Psoas muscle (tissue), 7 donors: ENCODE measurements at regions not wholly inside any gene's neighbourhood (a gene's known extent, or its start where the extent isn't known, plus 50 kb on each side); places are given as distances from the start of the nearest gene placed in this dataset.

Experiments
- ATAC-seq, 4 donors: fragments of 200-7000 bp; cut with Tn5 transposase; one replicate each; pipeline ENCODE4 v1.9.1; 2020; ENCODE audit warnings: moderate library complexity in 3 of 4, mild to moderate bottlenecking in 2 of 4
- DNase-seq, 2 donors: peaks; one replicate each; pipeline ENCODE4 v3.0.0-alpha.2; 2020
- H3K27ac ChIP-seq: fragments of 200-600 bp; one replicate; pipeline ENCODE4 v1.8.0; 2022
- H3K27me3 ChIP-seq, 3 donors: fragments of 200-600 bp in 1 of 3; one replicate each; pipeline versions ENCODE4 v1.6.1 to v1.8.0; 2013 to 2022; ENCODE audit warnings: low read length in 2 of 3, mild to moderate bottlenecking in 2 of 3, moderate library complexity in 1 of 3; ENCODE audit not compliant: insufficient read depth in 3 of 3
- H3K36me3 ChIP-seq, 2 donors: fragments of 200-600 bp in 1 of 2; one replicate each; pipeline versions ENCODE4 v1.6.1 to v1.8.0; 2013 to 2022; ENCODE audit warnings: low read depth in 1 of 2, mild to moderate bottlenecking in 1 of 2, moderate library complexity in 1 of 2; ENCODE audit not compliant: insufficient read depth in 1 of 2
- H3K4me1 ChIP-seq: fragments of 200-600 bp; one replicate; pipeline ENCODE4 v1.8.0; 2022
- H3K4me3 ChIP-seq: fragments of 200-600 bp; one replicate; pipeline ENCODE4 v1.8.0; 2022; ENCODE audit warnings: mild to moderate bottlenecking
- H3K9me3 ChIP-seq: fragments of 200-600 bp; one replicate; pipeline ENCODE4 v1.8.0; 2022
- CTCF ChIP-seq: fragments of 200-600 bp; IDR thresholded peaks from one replicate; pipeline ENCODE4 v1.8.0; 2022; ENCODE audit warnings: antibody characterized with exemption
- WGBS, 3 donors: extraction: QIAGEN DNeasy Blood & Tissue Kit; methylation state at CpG; one replicate each; pipeline versions ENCODE4 v1.1.6 to v1.1.7; 2013; 5-methylcytosine and 5-hydroxymethylcytosine counted together
- intact Hi-C, 2 donors: fragments of 100-400 bp; cut with DNase I; formaldehyde crosslinking; loops; one replicate each; pipeline versions ENCODE4 v1.11.0 to v1.14.2; 2022
- donor health status: healthy with polysubstance abuse.
- donor health status: DM: no; HTN: no; CAD: no; lungs with moderate emphysema.
- donor health status: Bipolar disorder and iron deficiency.
- donor health status: healthy.
- donor health status: DM: yes; HTN: yes; CAD: no.
- donor health status: DM: no; HTN: no; CAD: no.
- donor health status: DM: yes; HTN: yes; CAD: no.

GRCh38 chr6:84329516-84329915 lies 102.1 kb upstream of the CEP162 start:
- intact Hi-C loops = no loop called here
- no peak overlapping the region for H3K27ac ChIP-seq
- no peak for ATAC-seq
- H3K9me3 ChIP-seq = no peaks in the 10 kb centered on the region
- no peak for TF ChIP-seq CTCF
- H3K36me3 ChIP-seq = no peaks in the 10 kb centered on the region
- H3K4me1 ChIP-seq = no peaks in the 10 kb centered on the region
- DNase-seq = no peak
- 27 to 38% (median 34%) methylated on average over 2 of the region's 2 CpGs for WGBS, 3 donors
- H3K27me3 ChIP-seq = no peaks in the 10 kb centered on the region
- H3K4me3 ChIP-seq = no peak overlapping the region

GRCh38 chr6:84329077-84329476 lies 101.6 kb upstream of the CEP162 start:
- no peak for ATAC-seq
- 71 to 79% (median 73%) methylated on average over 3 of the region's 3 CpGs for WGBS, 3 donors
- TF ChIP-seq CTCF = no peak

GRCh38 chr6:84317463-84317862 lies 90.0 kb upstream of the CEP162 start:
- Histone ChIP-seq H3K27ac (no peak overlapping the region), H3K4me1 (no peaks in the 10 kb centered on the region), H3K36me3 (no peaks in the 10 kb centered on the region), H3K4me3 (no peak overlapping the region), H3K9me3 (no peaks in the 10 kb centered on the region), H3K27me3 (no peaks in the 10 kb centered on the region)
- 75 to 82% (median 77%) methylated on average over 2 of the region's 2 CpGs for WGBS, 3 donors
- DNase-seq (no peak), ATAC-seq (no peak)
- intact Hi-C loops = no loop called here
- TF ChIP-seq CTCF = no peak

More at GRCh38 chr6:84329077-84329476, 101.6 kb upstream of the CEP162 start:
- DNase-seq = no peak
- Histone ChIP-seq H3K36me3 (no peaks in the 10 kb centered on the region), H3K4me1 (no peaks in the 10 kb centered on the region), H3K9me3 (no peaks in the 10 kb centered on the region), H3K27ac (no peak overlapping the region), H3K4me3 (no peak overlapping the region), H3K27me3 (no peaks in the 10 kb centered on the region)
- intact Hi-C loops = no loop called here

GRCh38 chr6:84314377-84314898 lies 87.0 kb upstream of the CEP162 start:
- no peaks in the 10 kb centered on the region for H3K9me3 ChIP-seq
- 40 to 55% (median 50%) methylated on average over 1 of the region's 1 CpG for WGBS, 3 donors
- H3K36me3 ChIP-seq = no peaks in the 10 kb centered on the region
- ATAC-seq (no peak), DNase-seq (no peak)
- no peaks in the 10 kb centered on the region for H3K4me1 ChIP-seq
- H3K27ac ChIP-seq = no peak overlapping the region
- H3K27me3 ChIP-seq = no peaks in the 10 kb centered on the region
- no peak overlapping the region for H3K4me3 ChIP-seq
- no peak for TF ChIP-seq CTCF
- intact Hi-C loops = no loop called here

GRCh38 chr6:84309336-84309735 lies 81.9 kb upstream of the CEP162 start:
- WGBS, 3 donors = 31 to 51% (median 49%) methylated on average over 2 of the region's 2 CpGs
- ATAC-seq (no peak), DNase-seq (no peak)
- no peak for TF ChIP-seq CTCF
- H3K9me3 ChIP-seq = no peaks in the 10 kb centered on the region
- H3K27ac ChIP-seq = no peak overlapping the region
- intact Hi-C loops = no loop called here
- no peaks in the 10 kb centered on the region for H3K4me1 ChIP-seq
- H3K36me3 ChIP-seq = no peaks in the 10 kb centered on the region
- no peak overlapping the region for H3K4me3 ChIP-seq
- H3K27me3 ChIP-seq = no peaks in the 10 kb centered on the region
